SJCRH30 (cell line): ENCODE measurements at regions not wholly inside any gene's neighbourhood (a gene's known extent, or its start where the extent isn't known, plus 50 kb on each side); places are given as distances from the start of the nearest gene placed in this dataset.

Experiments
- DNase-seq, 2 experiments: peaks; one replicate each; pipeline ENCODE4 v3.0.0-alpha.2; 2015 to 2020
- H3K27ac ChIP-seq: fragments of 250-450 bp; sonication (Bioruptor Pico); 2 replicates; pipeline ENCODE4 v1.5.1; 2020; ENCODE audit warnings: mild to moderate bottlenecking, moderate library complexity
- H3K27me3 ChIP-seq: fragments of 250-450 bp; sonication (Bioruptor Pico); 2 replicates; pipeline ENCODE4 v1.5.1; 2020; ENCODE audit warnings: mild to moderate bottlenecking, moderate library complexity
- H3K36me3 ChIP-seq: fragments of 250-450 bp; sonication (Bioruptor Pico); 2 replicates; pipeline ENCODE4 v1.5.1; 2020; ENCODE audit warnings: mild to moderate bottlenecking, moderate library complexity
- H3K4me1 ChIP-seq: fragments of 250-450 bp; sonication (Bioruptor Pico); 2 replicates; pipeline ENCODE4 v1.5.1; 2020; ENCODE audit warnings: mild to moderate bottlenecking, moderate library complexity
- H3K4me3 ChIP-seq: fragments of 250-450 bp; sonication (Bioruptor Pico); 2 replicates; pipeline ENCODE4 v1.5.1; 2020; ENCODE audit warnings: mild to moderate bottlenecking, moderate library complexity
- H3K9me3 ChIP-seq: fragments of 250-450 bp; sonication (Bioruptor Pico); replicated peaks from 2 replicates; pipeline ENCODE4 v1.5.1; 2020; ENCODE audit warnings: mild to moderate bottlenecking, moderate library complexity

- Histone ChIP-seq H3K4me3 (no peak overlapping the region), H3K4me1 (no peaks in the 10 kb centered on the region), H3K36me3 (no peaks in the 10 kb centered on the region), H3K9me3 (no peaks in the 10 kb centered on the region), H3K27me3 (no peaks in the 10 kb centered on the region), H3K27ac (no peak overlapping the region)
- DNase-seq = no peak
These were observed 63.0 kb upstream of the NXT1 start for GRCh38 chr20:23287354-23288190.

DNA sequence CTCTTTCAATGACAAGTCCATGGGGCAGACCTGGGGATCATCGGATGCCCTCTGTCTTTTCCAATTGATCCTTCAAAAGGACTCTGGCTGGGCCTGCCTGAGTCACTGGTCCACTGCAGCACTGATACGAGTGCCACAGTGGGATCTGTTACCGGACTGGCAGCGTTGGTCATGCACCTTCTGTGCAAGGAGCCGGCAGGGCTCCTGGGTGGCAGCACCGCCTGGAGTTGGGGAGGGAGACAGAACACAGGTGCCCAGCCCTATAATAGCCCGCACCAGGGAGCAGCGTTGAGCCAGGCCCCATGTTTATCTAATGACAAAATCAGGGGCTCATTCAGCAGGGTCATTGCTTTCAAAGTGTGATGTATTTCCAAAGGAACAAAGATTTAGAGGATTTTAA is 64.2 kb upstream of the NXT1 start:
- Histone ChIP-seq H3K27ac (no peak overlapping the region), H3K27me3 (no peaks in the 10 kb centered on the region), H3K9me3 (no peaks in the 10 kb centered on the region), H3K4me1 (no peaks in the 10 kb centered on the region), H3K4me3 (no peak overlapping the region), H3K36me3 (no peaks in the 10 kb centered on the region)
- DNase-seq = no peak

GRCh38 chr20:23285536-23285935 is 65.1 kb upstream of the NXT1 start:
- no peak for DNase-seq

GRCh38 chr20:23284009-23284408 is 66.6 kb upstream of the NXT1 start:
- Histone ChIP-seq H3K36me3 (no peaks in the 10 kb centered on the region), H3K27me3 (no peaks in the 10 kb centered on the region), H3K4me3 (no peak overlapping the region), H3K4me1 (no peaks in the 10 kb centered on the region), H3K27ac (no peak overlapping the region), H3K9me3 (no peaks in the 10 kb centered on the region)
- no peak for DNase-seq

More at GRCh38 chr20:23285536-23285935, 65.1 kb upstream of the NXT1 start:
- Histone ChIP-seq H3K36me3 (no peaks in the 10 kb centered on the region), H3K4me3 (no peak overlapping the region), H3K4me1 (no peaks in the 10 kb centered on the region), H3K27ac (no peak overlapping the region), H3K9me3 (no peaks in the 10 kb centered on the region), H3K27me3 (no peaks in the 10 kb centered on the region)

GRCh38 chr20:23283096-23283850 is 67.3 kb upstream of the NXT1 start:
- DNase-seq = no peak
- Histone ChIP-seq H3K27me3 (no peaks in the 10 kb centered on the region), H3K27ac (no peak overlapping the region), H3K4me1 (no peaks in the 10 kb centered on the region), H3K4me3 (no peak overlapping the region), H3K9me3 (no peaks in the 10 kb centered on the region), H3K36me3 (no peaks in the 10 kb centered on the region)

- no peaks in the 10 kb centered on the region for H3K27me3 ChIP-seq
- no peaks in the 10 kb centered on the region for H3K4me1 ChIP-seq
- no peaks in the 10 kb centered on the region for H3K36me3 ChIP-seq
- DNase-seq = no peak
- no peak overlapping the region for H3K27ac ChIP-seq
- H3K9me3 ChIP-seq = no peaks in the 10 kb centered on the region
- no peak overlapping the region for H3K4me3 ChIP-seq
These were observed 68.0 kb upstream of the NXT1 start for GRCh38 chr20:23282546-23282945.

DNA sequence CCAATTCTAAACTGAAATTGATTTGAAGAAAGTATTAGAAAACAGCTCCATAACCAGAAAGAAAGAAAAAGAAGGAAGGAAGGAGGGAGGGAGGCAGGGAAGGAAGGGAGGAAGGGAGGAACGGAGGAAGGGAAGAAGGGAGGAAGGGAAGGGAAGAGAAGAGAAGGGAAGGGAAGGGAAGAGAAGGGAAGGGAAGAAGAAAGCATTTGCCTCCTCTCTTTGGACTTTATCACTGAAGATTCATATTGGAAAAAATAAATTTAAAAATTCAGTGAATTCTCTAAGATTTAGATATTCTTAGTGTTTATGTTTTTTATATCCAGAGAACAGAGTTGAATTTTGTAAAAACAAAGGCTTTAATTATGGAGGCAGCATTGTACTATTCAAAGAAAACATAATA is 68.5 kb upstream of the NXT1 start:
- H3K27me3 ChIP-seq = no peaks in the 10 kb centered on the region
- H3K27ac ChIP-seq = no peak overlapping the region
- H3K4me3 ChIP-seq = no peak overlapping the region
- no peak for DNase-seq
- H3K4me1 ChIP-seq = no peaks in the 10 kb centered on the region
- no peaks in the 10 kb centered on the region for H3K36me3 ChIP-seq
- no peaks in the 10 kb centered on the region for H3K9me3 ChIP-seq

GRCh38 chr20:23279836-23280235 is 70.8 kb upstream of the NXT1 start:
- Histone ChIP-seq H3K27me3 (no peaks in the 10 kb centered on the region), H3K4me1 (no peaks in the 10 kb centered on the region), H3K9me3 (no peaks in the 10 kb centered on the region; the same call in 1 of the 2 replicates), H3K4me3 (no peak overlapping the region), H3K27ac (no peak overlapping the region), H3K36me3 (no peaks in the 10 kb centered on the region)
- no peak for DNase-seq

GRCh38 chr20:23278172-23278571 is 72.4 kb upstream of the NXT1 start:
- Histone ChIP-seq H3K27ac (no peak overlapping the region), H3K4me1 (no peaks in the 10 kb centered on the region), H3K9me3 (no peaks in the 10 kb centered on the region; the same call in 1 of the 2 replicates), H3K27me3 (no peaks in the 10 kb centered on the region), H3K4me3 (no peak overlapping the region), H3K36me3 (no peaks in the 10 kb centered on the region)
- no peak for DNase-seq

- H3K36me3 ChIP-seq = no peaks in the 10 kb centered on the region
- no peaks in the 10 kb centered on the region for H3K4me1 ChIP-seq
- H3K9me3 ChIP-seq = no peaks in the 10 kb centered on the region; the same call in 1 of the 2 replicates
- H3K27ac ChIP-seq = no peak overlapping the region
- no peaks in the 10 kb centered on the region for H3K27me3 ChIP-seq
- H3K4me3 ChIP-seq = no peak overlapping the region
- no peak for DNase-seq
These were observed 73.3 kb upstream of the NXT1 start for GRCh38 chr20:23277316-23277715.

DNA sequence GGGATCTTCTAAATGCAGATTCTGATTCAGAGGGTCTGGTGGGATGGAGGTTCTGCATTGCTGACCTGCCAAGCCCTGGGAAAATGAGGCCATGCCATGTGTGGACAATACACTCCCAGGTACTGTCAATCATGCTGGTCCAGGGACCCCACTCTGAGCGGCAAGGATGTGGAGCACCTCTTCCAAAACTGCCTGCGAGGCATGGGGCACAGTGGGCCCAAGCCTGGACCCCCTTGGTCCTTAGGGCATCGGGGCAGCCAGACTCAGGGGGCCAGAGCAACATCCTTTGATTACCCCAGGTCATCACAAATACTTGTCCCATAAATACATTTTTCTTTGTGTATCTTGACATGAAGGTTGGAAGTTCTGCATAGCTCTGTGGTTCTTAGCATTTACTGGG is 76.8 kb upstream of the NXT1 start:
- no peak overlapping the region for H3K4me3 ChIP-seq
- DNase-seq = no peak
- H3K4me1 ChIP-seq = peaks cover 18% of the 10 kb centered on the region
- no peak overlapping the region for H3K27ac ChIP-seq
- no peaks in the 10 kb centered on the region for H3K36me3 ChIP-seq
- H3K9me3 ChIP-seq = peaks cover 5% of the 10 kb centered on the region
- no peaks in the 10 kb centered on the region for H3K27me3 ChIP-seq

GRCh38 chr20:23272176-23273029 is 78.2 kb upstream of the NXT1 start:
- Histone ChIP-seq H3K36me3 (no peaks in the 10 kb centered on the region), H3K27ac (no peak overlapping the region), H3K27me3 (no peaks in the 10 kb centered on the region), H3K4me1 (peaks cover 18% of the 10 kb centered on the region), H3K9me3 (peaks cover 11% of the 10 kb centered on the region), H3K4me3 (no peak overlapping the region)
- DNase-seq = no peak

- Histone ChIP-seq H3K4me1 (peaks cover 25% of the 10 kb centered on the region), H3K36me3 (no peaks in the 10 kb centered on the region), H3K4me3 (no peak overlapping the region), H3K9me3 (peaks cover 11% of the 10 kb centered on the region), H3K27ac (peak overlapping the region; percentile 32), H3K27me3 (no peaks in the 10 kb centered on the region)
- peak; percentile 29 to 37 for DNase-seq
These were observed 80.1 kb upstream of the NXT1 start for GRCh38 chr20:23270382-23270911.

- H3K36me3 ChIP-seq = no peaks in the 10 kb centered on the region
- H3K4me1 ChIP-seq = peaks cover 30% of the 10 kb centered on the region
- H3K27ac ChIP-seq = peak overlapping the region; percentile 32
- peaks cover 11% of the 10 kb centered on the region for H3K9me3 ChIP-seq
- H3K27me3 ChIP-seq = no peaks in the 10 kb centered on the region
- DNase-seq = no peak
- no peak overlapping the region for H3K4me3 ChIP-seq
These were observed 80.6 kb upstream of the NXT1 start for GRCh38 chr20:23269954-23270353.
